Activated naive CD4-positive, alpha-beta T cell treated with anti-CD3 and anti-CD28 coated beads, Interleukin-2, amount 10 ng/mL, durations not matched to agents 7 days and 5 days (primary cell): ENCODE measurements at regions not wholly inside any gene's neighbourhood (a gene's known extent, or its start where the extent isn't known, plus 50 kb on each side); places are given as distances from the start of the nearest gene placed in this dataset.

Source experiments
- CTCF ChIA-PET: fragments of 350-600 bp; sonication (Branson Sonifier 250); formaldehyde crosslinking; loops from one replicate; lab custom pipeline; 2021; ENCODE audit warnings: antibody characterized with exemption; lab: Charles Lee
- DNase-seq: peaks from one replicate; pipeline ENCODE4 v3.0.0-alpha.2; 2020
- H3K27ac Mint-ChIP-seq: one replicate; pipeline ENCODE4 v1.8.0; 2021; ENCODE audit warnings: mild to moderate bottlenecking, moderate library complexity, mixed read lengths
- H3K27me3 Mint-ChIP-seq: one replicate; pipeline ENCODE4 v1.8.0; 2021; ENCODE audit warnings: mild to moderate bottlenecking, mixed read lengths
- H3K36me3 Mint-ChIP-seq: one replicate; pipeline ENCODE4 v1.8.0; 2021; ENCODE audit warnings: mixed read lengths
- H3K4me1 Mint-ChIP-seq: one replicate; pipeline ENCODE4 v1.8.0; 2021; ENCODE audit warnings: mixed read lengths
- H3K4me3 Mint-ChIP-seq: one replicate; pipeline ENCODE4 v1.8.0; 2021; ENCODE audit warnings: mild to moderate bottlenecking, moderate library complexity, mixed read lengths
- H3K9me3 Mint-ChIP-seq: one replicate; pipeline ENCODE4 v1.8.0; 2021; ENCODE audit warnings: mixed read lengths

DNA sequence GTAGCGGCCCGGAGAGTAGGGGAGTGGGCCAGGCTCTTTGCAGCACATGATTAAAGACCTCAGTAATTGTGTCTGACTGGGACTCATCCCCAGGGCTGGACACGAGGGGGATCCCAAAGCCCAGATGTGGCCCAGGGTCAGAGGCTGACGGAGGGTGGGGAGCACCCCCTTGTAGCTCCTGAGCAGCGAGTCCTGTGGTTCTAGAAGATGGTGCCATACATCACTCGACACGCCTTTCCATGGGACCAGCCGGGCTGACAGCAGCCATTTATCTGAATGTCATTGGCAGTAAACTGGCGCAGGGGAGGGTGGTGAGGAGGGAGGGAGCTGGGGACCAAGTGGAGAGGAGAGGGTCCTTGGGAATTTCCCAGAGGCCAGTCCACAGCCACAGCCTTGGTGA is 65.1 kb upstream of the FAM222A start:
- H3K27me3 Mint-ChIP-seq, result peaks cover 19% of the 10 kb centered on the region

GRCh38 chr12:109650808-109651207 is 62.8 kb upstream of the FAM222A start:
- no peak for DNase-seq
- no peak overlapping the region for H3K4me3 Mint-ChIP-seq
- CTCF ChIA-PET, result no interaction called here
- H3K4me1 Mint-ChIP-seq, result no peaks in the 10 kb centered on the region
- H3K27ac Mint-ChIP-seq, result no peak overlapping the region
- no peaks in the 10 kb centered on the region for H3K9me3 Mint-ChIP-seq
- H3K27me3 Mint-ChIP-seq, result peaks cover 19% of the 10 kb centered on the region
- no peaks in the 10 kb centered on the region for H3K36me3 Mint-ChIP-seq

More for the DNA sequence above, 65.1 kb upstream of the FAM222A start:
- Mint-ChIP-seq H3K9me3 (no peaks in the 10 kb centered on the region), H3K4me1 (no peaks in the 10 kb centered on the region), H3K36me3 (no peaks in the 10 kb centered on the region), H3K4me3 (no peak overlapping the region), H3K27ac (no peak overlapping the region)
- no peak for DNase-seq
- CTCF ChIA-PET, result no interaction called here

DNA sequence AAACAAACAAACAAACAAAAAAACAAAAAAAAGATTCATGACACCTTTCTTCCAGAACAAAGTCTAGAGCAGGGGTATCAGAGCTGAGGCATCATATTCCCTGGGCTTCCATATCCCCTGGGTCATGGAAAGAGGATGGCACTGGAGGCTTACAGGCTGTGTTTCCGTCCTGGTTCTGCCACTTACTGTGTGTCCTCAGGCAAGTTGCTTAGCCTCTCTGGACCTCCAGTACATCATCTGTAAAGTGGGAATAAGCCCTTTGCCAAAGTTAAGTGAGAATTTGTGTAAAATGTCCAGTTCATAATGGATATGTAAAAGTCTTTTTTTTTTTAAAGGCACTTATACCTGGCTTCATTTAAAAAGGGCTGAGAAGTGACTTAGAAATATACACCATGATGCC is 62.0 kb upstream of the FAM222A start:
- H3K4me3 Mint-ChIP-seq, result no peak overlapping the region
- H3K4me1 Mint-ChIP-seq, result no peaks in the 10 kb centered on the region
- peaks cover 17% of the 10 kb centered on the region for H3K27me3 Mint-ChIP-seq
- no peak overlapping the region for H3K27ac Mint-ChIP-seq
- H3K36me3 Mint-ChIP-seq, result no peaks in the 10 kb centered on the region
- CTCF ChIA-PET, result no interaction called here
- no peak for DNase-seq
- no peaks in the 10 kb centered on the region for H3K9me3 Mint-ChIP-seq

GRCh38 chr12:109652233-109652976 is 61.2 kb upstream of the FAM222A start:
- H3K4me3 Mint-ChIP-seq, result no peak overlapping the region
- H3K4me1 Mint-ChIP-seq, result no peaks in the 10 kb centered on the region
- peaks cover 15% of the 10 kb centered on the region for H3K27me3 Mint-ChIP-seq
- DNase-seq, result no peak
- H3K27ac Mint-ChIP-seq, result no peak overlapping the region
- CTCF ChIA-PET, result no interaction called here
- H3K36me3 Mint-ChIP-seq, result no peaks in the 10 kb centered on the region
- no peaks in the 10 kb centered on the region for H3K9me3 Mint-ChIP-seq

GRCh38 chr12:109652977-109653264 is 60.7 kb upstream of the FAM222A start:
- Mint-ChIP-seq H3K4me1 (no peaks in the 10 kb centered on the region), H3K36me3 (no peaks in the 10 kb centered on the region), H3K4me3 (no peak overlapping the region), H3K27me3 (peaks cover 16% of the 10 kb centered on the region), H3K9me3 (no peaks in the 10 kb centered on the region), H3K27ac (no peak overlapping the region)
- DNase-seq, result no peak
- CTCF ChIA-PET, result no interaction called here

DNA sequence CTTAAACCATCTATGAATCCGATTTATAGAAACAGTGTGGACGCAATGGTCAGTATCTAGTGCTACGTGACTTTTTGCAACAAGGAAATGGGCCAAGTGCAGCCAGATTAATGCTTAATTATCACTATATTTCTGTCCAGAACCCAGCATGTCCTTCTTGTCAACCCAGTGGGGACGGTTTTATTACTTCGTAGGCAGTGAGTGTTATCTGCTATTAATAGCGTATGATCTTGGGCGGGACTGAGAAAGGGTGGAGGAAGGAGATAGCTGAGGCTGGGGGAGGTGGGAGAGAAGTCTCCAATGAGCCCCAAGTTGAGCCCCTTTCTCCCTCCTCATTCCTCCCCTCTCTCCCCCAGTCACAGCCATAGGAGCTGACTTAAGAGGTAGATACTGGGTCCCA is 59.7 kb upstream of the FAM222A start:
- no peaks in the 10 kb centered on the region for H3K36me3 Mint-ChIP-seq
- H3K4me1 Mint-ChIP-seq, result no peaks in the 10 kb centered on the region
- no peak for DNase-seq
- CTCF ChIA-PET, result no interaction called here
- H3K9me3 Mint-ChIP-seq, result no peaks in the 10 kb centered on the region
- no peak overlapping the region for H3K27ac Mint-ChIP-seq
- H3K4me3 Mint-ChIP-seq, result no peak overlapping the region
- H3K27me3 Mint-ChIP-seq, result peaks cover 16% of the 10 kb centered on the region

DNA sequence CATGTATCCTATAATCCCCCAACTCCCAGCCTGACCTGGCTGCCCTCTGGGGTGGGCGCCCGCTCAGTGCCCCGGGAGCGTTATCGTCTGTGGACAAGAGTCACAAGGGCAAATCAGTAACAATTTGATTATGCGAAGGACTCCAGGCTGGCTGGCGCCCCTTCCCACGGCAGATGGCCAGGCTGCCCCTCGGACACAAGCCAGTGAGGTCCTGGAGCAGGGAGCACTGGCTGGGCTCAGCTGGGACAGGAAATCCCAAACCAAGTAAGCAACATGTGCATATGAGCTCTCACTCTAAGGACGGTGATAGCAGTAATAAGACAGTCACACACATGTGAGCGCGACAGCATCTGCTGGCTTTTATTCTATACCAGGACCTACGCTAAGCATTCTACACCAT is 59.3 kb upstream of the FAM222A start:
- no peaks in the 10 kb centered on the region for H3K9me3 Mint-ChIP-seq

DNA sequence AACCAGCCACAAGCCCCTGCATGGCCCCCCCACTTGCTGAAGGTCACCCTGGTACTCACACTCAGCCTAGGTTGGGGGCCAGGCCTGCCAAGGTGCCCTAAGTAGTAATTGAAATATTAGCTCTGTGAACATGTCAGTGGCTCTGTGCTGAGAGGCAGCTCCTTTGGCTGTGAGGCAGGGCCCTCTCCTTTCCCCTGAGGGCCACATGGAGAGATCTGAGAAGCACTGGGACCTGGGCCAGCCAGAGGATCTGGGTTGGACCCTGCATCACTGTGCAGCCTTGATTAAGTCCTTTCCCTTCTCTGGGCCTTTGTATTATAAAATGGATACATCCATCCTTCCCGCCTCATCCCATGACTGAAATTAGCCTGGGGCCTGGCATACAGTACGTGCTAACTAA is 58.0 kb upstream of the FAM222A start:
- no peak for DNase-seq
- Mint-ChIP-seq H3K4me1 (no peaks in the 10 kb centered on the region), H3K27me3 (peaks cover 13% of the 10 kb centered on the region), H3K36me3 (no peaks in the 10 kb centered on the region), H3K4me3 (no peak overlapping the region), H3K9me3 (no peaks in the 10 kb centered on the region), H3K27ac (no peak overlapping the region)
- CTCF ChIA-PET, result no interaction called here

More for the DNA sequence above, 59.3 kb upstream of the FAM222A start:
- Mint-ChIP-seq H3K4me3 (no peak overlapping the region), H3K4me1 (no peaks in the 10 kb centered on the region), H3K27me3 (peaks cover 16% of the 10 kb centered on the region), H3K27ac (no peak overlapping the region), H3K36me3 (no peaks in the 10 kb centered on the region)
- no peak for DNase-seq
- CTCF ChIA-PET, result no interaction called here

GRCh38 chr12:109656743-109657142 is 56.9 kb upstream of the FAM222A start:
- CTCF ChIA-PET, result no interaction called here
- no peak overlapping the region for H3K27ac Mint-ChIP-seq
- H3K4me1 Mint-ChIP-seq, result no peaks in the 10 kb centered on the region
- no peaks in the 10 kb centered on the region for H3K9me3 Mint-ChIP-seq
- H3K36me3 Mint-ChIP-seq, result no peaks in the 10 kb centered on the region
- DNase-seq, result no peak
- no peak overlapping the region for H3K4me3 Mint-ChIP-seq
- peaks cover 8% of the 10 kb centered on the region for H3K27me3 Mint-ChIP-seq

- Mint-ChIP-seq H3K9me3 (no peaks in the 10 kb centered on the region), H3K4me1 (no peaks in the 10 kb centered on the region), H3K36me3 (no peaks in the 10 kb centered on the region), H3K27me3 (peaks cover 2% of the 10 kb centered on the region), H3K4me3 (no peak overlapping the region), H3K27ac (no peak overlapping the region)
- CTCF ChIA-PET, result interaction anchor here (0.6 kb wide), 1 partner anchor 1669 kb away, joined by 3 read pairs; no protein-coding TSS in a partner anchor
- no peak for DNase-seq
Measured at GRCh38 chr12:109663795-109664194, 49.8 kb upstream of the FAM222A start.
